ENCODE measurements at regions not wholly inside any gene's neighbourhood (a gene's known extent, or its start where the extent isn't known, plus 50 kb on each side); places are given as distances from the start of the nearest gene placed in this dataset.
A peak's percentile ranks its signal among the peaks of the same experiment; 100 is the strongest.

DNA sequence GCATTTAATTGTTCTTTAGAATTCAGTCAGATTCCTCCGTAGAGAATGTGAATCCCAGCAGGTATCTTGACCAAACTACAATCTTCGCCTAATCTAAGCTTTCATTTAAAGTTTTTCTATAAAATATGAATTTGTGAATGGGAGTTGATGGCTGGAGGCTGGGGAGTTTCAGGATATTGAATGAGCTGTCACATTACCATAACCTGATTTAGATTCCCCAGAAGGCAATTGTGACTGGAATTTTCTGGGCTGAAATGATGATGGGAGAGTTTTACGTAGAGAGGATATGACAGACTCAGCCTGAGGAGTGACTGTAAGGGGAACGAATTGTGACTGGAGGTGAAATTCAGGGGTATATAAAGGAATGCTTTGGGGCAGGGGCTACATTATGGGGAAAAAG is 411.7 kb upstream of the FZD8 start:
- TF ChIP-seq ZFX (IDR thresholded peaks at IDR 0.05), result no peak
- TF ChIP-seq, protein P1, sequence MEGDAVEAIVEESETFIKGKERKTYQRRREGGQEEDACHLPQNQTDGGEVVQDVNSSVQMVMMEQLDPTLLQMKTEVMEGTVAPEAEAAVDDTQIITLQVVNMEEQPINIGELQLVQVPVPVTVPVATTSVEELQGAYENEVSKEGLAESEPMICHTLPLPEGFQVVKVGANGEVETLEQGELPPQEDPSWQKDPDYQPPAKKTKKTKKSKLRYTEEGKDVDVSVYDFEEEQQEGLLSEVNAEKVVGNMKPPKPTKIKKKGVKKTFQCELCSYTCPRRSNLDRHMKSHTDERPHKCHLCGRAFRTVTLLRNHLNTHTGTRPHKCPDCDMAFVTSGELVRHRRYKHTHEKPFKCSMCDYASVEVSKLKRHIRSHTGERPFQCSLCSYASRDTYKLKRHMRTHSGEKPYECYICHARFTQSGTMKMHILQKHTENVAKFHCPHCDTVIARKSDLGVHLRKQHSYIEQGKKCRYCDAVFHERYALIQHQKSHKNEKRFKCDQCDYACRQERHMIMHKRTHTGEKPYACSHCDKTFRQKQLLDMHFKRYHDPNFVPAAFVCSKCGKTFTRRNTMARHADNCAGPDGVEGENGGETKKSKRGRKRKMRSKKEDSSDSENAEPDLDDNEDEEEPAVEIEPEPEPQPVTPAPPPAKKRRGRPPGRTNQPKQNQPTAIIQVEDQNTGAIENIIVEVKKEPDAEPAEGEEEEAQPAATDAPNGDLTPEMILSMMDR (conservative IDR thresholded peaks at IDR 0.05), result no peak
- no peak overlapping the region for H3K27ac ChIP-seq

DNA sequence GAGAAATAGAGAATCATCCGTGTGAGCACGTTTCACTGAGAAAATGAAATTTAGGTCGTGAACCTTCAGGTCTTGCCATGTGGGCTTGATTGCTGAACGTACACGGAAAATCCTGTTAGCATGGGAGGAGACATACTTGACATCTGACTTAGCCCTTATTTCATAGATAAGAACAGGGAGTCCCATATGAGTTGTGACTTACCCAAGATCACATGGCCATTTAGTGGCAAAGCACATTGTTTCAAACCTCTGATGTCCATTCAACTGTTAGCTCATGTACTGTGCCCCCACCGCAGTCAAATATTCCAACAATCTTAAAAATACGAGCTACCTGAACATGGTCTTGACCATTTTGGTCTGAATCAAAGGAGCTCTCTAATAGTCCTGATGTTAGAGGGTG is 411.2 kb upstream of the FZD8 start:
- TF ChIP-seq, protein P1 (conservative IDR thresholded peaks at IDR 0.05), result no peak
- TF ChIP-seq ZFX (IDR thresholded peaks at IDR 0.05), result no peak

DNA sequence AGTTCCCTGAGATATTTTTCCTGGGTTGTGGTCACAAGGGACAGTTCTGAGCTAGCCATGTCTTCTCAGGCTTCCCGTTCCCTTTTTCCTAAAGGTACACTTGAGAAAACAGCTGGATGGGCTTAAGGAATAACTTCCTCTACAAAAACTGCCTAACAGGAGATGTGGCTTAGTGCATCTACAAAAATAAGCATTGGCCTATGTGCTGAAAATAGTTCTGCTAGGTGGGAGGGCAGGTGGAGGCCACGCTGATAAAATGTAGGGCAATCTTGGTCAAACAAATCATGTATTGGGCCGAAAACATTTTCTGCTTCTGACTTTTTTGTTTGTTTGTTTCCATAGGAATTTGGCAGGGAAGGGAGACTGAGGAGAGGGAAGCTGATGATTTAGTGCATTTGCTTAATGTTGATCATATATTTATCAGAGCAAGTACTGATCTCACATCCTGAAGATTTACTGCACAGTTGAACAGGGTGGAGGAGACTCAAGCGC is 409.4 kb upstream of the FZD8 start:
- TF ChIP-seq, protein P1 (conservative IDR thresholded peaks at IDR 0.05), result no peak
- TF ChIP-seq ZFX (IDR thresholded peaks at IDR 0.05), result no peak
- H3K27ac ChIP-seq, result no peak overlapping the region

More for the DNA sequence above, 411.2 kb upstream of the FZD8 start:
- no peak overlapping the region for H3K27ac ChIP-seq

DNA sequence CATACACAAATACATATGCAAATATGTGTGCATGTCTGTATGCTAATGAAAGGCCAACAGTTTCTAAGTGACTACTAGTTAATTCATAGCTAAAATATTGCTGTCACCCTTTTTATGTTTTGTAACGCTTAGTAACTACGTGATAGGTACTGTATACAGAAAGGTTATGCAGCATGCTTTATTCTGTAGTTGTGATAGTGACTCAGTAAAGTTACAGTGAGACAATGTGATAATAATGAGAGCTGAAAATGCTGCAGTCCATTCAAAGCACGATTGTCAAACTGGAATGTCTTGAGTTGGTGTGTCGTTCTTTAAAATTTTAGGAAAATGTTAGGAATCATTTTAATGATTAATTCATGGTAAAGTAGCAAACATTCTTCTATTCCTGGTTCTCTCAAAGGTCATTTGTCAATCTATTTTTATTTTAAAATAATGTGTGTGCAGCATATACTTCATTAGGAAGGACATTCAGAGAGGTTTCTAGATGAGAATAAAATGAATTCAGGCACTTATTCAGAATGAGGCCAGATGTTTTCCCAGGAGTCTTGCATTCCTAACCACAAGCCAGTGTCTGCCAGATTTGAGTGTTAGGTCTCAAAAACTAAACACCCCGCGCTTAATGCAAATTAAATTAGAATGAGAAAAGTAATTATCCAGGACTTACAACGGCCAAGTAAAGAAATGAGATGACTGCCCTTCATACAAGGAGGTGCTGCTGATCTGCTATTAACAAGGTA is 408.8 kb upstream of the FZD8 start:
- no peak for TF ChIP-seq ZFX (IDR thresholded peaks at IDR 0.05)
- TF ChIP-seq, protein P1 (conservative IDR thresholded peaks at IDR 0.05), result no peak
- no peak overlapping the region for H3K27ac ChIP-seq

DNA sequence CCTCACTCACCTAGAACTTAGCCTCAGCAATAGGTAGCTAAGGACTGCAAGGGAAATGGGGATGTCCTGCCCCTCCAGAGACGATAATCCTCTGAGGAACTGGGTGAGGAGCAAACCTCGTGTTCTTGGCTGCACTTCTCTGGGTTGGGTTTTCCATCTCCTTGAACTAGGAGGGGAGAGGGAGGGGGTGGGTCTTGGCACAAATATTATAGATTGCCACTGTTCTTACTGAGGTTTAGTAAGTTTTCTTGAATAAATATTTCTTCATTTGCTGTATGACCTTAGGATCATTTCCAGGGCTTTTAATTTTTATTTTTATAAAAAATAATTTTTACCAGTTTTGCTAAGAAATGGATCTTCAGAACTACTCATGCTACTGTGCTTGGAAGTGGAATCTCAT is 406.7 kb upstream of the FZD8 start:
- no peak overlapping the region for H3K27ac ChIP-seq

DNA sequence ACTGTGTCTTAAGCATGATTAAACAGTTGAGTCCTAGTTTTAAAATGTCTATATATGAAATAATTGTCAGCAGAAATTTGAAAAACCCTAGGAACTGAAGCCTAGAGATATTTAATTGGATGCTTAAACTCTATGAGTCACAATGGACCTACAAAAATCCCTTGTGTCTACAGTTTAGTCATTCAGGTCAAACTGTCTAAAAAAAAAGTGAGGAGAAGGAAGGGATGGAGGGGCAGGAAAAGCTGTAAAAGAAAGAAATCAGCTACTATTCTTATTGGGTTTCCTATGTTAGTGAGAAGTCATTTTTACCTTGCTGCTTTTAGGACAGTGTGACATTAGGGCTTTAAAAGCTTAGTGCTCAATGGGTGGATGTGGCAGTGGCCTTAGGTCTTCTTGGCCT is 406.1 kb upstream of the FZD8 start:
- H3K27ac ChIP-seq, result no peak overlapping the region
- no peak for TF ChIP-seq ZFX (IDR thresholded peaks at IDR 0.05)
- TF ChIP-seq, protein P1 (conservative IDR thresholded peaks at IDR 0.05), result no peak

More for the DNA sequence above, 406.7 kb upstream of the FZD8 start:
- TF ChIP-seq, protein P1 (conservative IDR thresholded peaks at IDR 0.05), result no peak
- no peak for TF ChIP-seq ZFX (IDR thresholded peaks at IDR 0.05)

DNA sequence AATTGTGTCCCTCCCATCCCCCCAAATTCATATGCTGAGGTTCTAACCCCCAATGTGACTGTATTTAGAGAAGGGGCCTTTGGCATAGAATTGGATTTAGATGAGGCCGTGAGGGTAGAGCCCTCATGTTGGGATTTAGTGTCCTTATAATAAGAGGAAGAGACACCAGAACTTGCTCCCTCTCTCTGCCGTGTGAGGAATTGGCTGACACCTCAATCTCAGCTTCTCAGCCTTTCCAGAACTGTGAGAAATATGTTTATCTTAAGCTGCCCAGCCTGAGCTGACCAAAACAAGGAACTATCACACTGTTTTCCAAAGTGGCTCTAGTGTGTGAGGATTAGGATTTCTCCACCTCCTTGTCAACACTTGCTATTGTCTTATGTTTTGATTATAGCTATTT is 400.0 kb upstream of the FZD8 start:
- H3K27ac ChIP-seq, result no peak overlapping the region
- no peak for TF ChIP-seq ZFX (IDR thresholded peaks at IDR 0.05)
- TF ChIP-seq, protein P1 (conservative IDR thresholded peaks at IDR 0.05), result peak; percentile 10; the same call in 1 of the 2 replicates

Measured in C4-2B (cell line).